HG02610 (cell line): ENCODE measurements at regions not wholly inside any gene's neighbourhood (a gene's known extent, or its start where the extent isn't known, plus 50 kb on each side); places are given as distances from the start of the nearest gene placed in this dataset.

ENCODE experiments used
- ATAC-seq: cut with Tn5 transposase; IDR thresholded peaks from one replicate; pipeline ENCODE4 v1.9.1; 2021; ENCODE audit warnings: mild to moderate bottlenecking, moderate library complexity; ENCODE audit not compliant: unreplicated experiment

GRCh38 chr1:119298687-119299303 is 69.8 kb upstream of the HAO2 start:
- ATAC-seq, result no peak

- ATAC-seq, result no peak
Measured at GRCh38 chr1:119302011-119302410, 66.6 kb upstream of the HAO2 start.

- ATAC-seq, result no peak
Measured at GRCh38 chr1:119308130-119308700, 60.4 kb upstream of the HAO2 start.

GRCh38 chr1:119308806-119309205 is 59.8 kb upstream of the HAO2 start:
- no peak for ATAC-seq

GRCh38 chr1:119310301-119310700 is 58.3 kb upstream of the HAO2 start:
- ATAC-seq, result no peak

- no peak for ATAC-seq
Measured at GRCh38 chr1:119312500-119312899, 56.1 kb upstream of the HAO2 start.

- ATAC-seq, result no peak
Measured at GRCh38 chr1:119314001-119314796, 54.4 kb upstream of the HAO2 start.

GRCh38 chr1:119316870-119317416 is 51.6 kb upstream of the HAO2 start:
- no peak for ATAC-seq

- ATAC-seq, result peak; percentile 84
Measured at GRCh38 chr1:119318466-119319309, 49.9 kb upstream of the HAO2 start.
